OCI-LY1 (cell line): ENCODE measurements at regions not wholly inside any gene's neighbourhood (a gene's known extent, or its start where the extent isn't known, plus 50 kb on each side); places are given as distances from the start of the nearest gene placed in this dataset.

ENCODE experiments used
- EZH2 ChIP-seq: fragments of 200-600 bp; sonication (generic), shearing (Covaris generic); IDR thresholded peaks from 2 replicates; pipeline ENCODE4 v1.8.0; 2017; ENCODE audit warnings: borderline replicate concordance, mixed run types, mild to moderate bottlenecking, antibody characterized with exemption, low read length, moderate library complexity, mixed read lengths
- TF ChIP-seq, protein P1 (sequence below): fragments of 200-600 bp; sonication (generic), shearing (Covaris generic); IDR thresholded peaks from 2 replicates; pipeline ENCODE4 v1.5.1; 2017; ENCODE audit warnings: mild to moderate bottlenecking, antibody characterized with exemption, low read length, moderate library complexity, mixed read lengths

DNA sequence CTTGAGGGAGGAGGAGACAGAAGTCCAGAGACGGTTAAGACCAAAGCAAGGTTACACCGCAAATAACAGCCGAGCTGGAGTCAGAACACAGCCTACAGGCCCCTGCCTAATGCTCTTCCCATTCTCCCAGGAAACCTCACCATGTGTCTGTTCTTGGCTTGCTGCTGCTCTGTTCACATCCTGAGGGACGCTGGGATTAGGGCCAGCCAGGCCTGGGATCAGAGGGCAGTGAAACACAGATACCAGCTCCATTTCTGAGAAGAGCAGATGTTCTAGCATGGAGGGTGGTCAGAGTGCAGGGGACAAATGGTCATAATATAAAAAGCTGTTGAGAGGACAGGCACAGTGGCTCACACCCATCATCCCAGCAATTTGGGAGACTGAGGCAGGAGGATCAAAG is 124.8 kb upstream of the LARP1 start:
- TF ChIP-seq, protein P1, sequence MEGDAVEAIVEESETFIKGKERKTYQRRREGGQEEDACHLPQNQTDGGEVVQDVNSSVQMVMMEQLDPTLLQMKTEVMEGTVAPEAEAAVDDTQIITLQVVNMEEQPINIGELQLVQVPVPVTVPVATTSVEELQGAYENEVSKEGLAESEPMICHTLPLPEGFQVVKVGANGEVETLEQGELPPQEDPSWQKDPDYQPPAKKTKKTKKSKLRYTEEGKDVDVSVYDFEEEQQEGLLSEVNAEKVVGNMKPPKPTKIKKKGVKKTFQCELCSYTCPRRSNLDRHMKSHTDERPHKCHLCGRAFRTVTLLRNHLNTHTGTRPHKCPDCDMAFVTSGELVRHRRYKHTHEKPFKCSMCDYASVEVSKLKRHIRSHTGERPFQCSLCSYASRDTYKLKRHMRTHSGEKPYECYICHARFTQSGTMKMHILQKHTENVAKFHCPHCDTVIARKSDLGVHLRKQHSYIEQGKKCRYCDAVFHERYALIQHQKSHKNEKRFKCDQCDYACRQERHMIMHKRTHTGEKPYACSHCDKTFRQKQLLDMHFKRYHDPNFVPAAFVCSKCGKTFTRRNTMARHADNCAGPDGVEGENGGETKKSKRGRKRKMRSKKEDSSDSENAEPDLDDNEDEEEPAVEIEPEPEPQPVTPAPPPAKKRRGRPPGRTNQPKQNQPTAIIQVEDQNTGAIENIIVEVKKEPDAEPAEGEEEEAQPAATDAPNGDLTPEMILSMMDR = no peak
- no peak for TF ChIP-seq EZH2
